ENCODE measurements at regions not wholly inside any gene's neighbourhood (a gene's known extent, or its start where the extent isn't known, plus 50 kb on each side); places are given as distances from the start of the nearest gene placed in this dataset.

- TF ChIP-seq CTCF (IDR thresholded peaks at IDR 0.05; ENCODE audit: low read depth, low read length, missing input control) (no peak), YY1 (IDR thresholded peaks at IDR 0.05) (no peak), REST (IDR thresholded peaks at IDR 0.05) (no peak), TAF1 (conservative IDR thresholded peaks at IDR 0.05) (no peak), JUND (IDR thresholded peaks at IDR 0.05) (no peak), ATF3 (IDR thresholded peaks at IDR 0.05) (no peak), RAD21 (IDR thresholded peaks at IDR 0.05) (no peak), ZBTB33 (IDR thresholded peaks at IDR 0.05) (no peak), SP1 (IDR thresholded peaks at IDR 0.05) (no peak), EGR1 (IDR thresholded peaks at IDR 0.05; ENCODE audit: low read depth in 2 of 2) (no peak)
These were observed 177.3 kb upstream of the TSHZ2 start for GRCh38 chr20:52794853-52795252.
